GM12864 (cell line): ENCODE measurements at regions not wholly inside any gene's neighbourhood (a gene's known extent, or its start where the extent isn't known, plus 50 kb on each side); places are given as distances from the start of the nearest gene placed in this dataset.

Experiments
- DNase-seq: peaks from one replicate; pipeline ENCODE4 v3.0.0-alpha.2; 2011; ENCODE audit warnings: low read depth
- H3K4me3 ChIP-seq: 2 replicates; pipeline ENCODE4 v1.5.1; 2011; ENCODE audit warnings: mild to moderate bottlenecking, low read depth, low read length, control low read depth
- TF ChIP-seq, protein P1 (sequence below): IDR thresholded peaks from 2 replicates; pipeline ENCODE4 v1.5.1; 2011; ENCODE audit warnings: low read depth, mild to moderate bottlenecking, moderate library complexity, low read length, control low read depth, inconsistent platforms; ENCODE audit errors: missing control alignments

- no peak overlapping the region for H3K4me3 ChIP-seq
- TF ChIP-seq, protein P1, sequence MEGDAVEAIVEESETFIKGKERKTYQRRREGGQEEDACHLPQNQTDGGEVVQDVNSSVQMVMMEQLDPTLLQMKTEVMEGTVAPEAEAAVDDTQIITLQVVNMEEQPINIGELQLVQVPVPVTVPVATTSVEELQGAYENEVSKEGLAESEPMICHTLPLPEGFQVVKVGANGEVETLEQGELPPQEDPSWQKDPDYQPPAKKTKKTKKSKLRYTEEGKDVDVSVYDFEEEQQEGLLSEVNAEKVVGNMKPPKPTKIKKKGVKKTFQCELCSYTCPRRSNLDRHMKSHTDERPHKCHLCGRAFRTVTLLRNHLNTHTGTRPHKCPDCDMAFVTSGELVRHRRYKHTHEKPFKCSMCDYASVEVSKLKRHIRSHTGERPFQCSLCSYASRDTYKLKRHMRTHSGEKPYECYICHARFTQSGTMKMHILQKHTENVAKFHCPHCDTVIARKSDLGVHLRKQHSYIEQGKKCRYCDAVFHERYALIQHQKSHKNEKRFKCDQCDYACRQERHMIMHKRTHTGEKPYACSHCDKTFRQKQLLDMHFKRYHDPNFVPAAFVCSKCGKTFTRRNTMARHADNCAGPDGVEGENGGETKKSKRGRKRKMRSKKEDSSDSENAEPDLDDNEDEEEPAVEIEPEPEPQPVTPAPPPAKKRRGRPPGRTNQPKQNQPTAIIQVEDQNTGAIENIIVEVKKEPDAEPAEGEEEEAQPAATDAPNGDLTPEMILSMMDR = no peak
- DNase-seq = no peak
These were observed 234.5 kb upstream of the GAP43 start for GRCh38 chr3:115388811-115389210.

- TF ChIP-seq, protein P1 = no peak
- DNase-seq = no peak
- H3K4me3 ChIP-seq = no peak overlapping the region
These were observed 226.5 kb upstream of the GAP43 start for GRCh38 chr3:115396801-115397200.

DNA sequence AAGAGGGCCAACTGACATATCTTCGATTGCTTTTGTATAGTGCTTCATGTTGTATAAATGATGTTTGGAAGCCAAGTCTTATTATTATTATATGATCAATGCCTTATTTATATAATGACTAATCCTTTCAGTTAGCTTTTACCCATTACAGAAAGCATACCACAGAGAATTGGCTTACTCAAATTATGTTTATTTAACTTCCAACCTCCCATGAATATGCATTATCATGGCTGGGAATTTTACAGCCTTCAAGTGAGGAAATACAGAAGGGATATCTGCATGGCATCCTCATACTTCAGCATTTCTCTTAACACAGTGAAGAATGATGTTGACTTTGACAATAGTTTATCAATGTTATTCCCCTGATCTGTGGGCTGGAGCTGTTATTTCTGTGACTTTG is 225.9 kb upstream of the GAP43 start:
- H3K4me3 ChIP-seq = no peak overlapping the region
- TF ChIP-seq, protein P1 = no peak
- no peak for DNase-seq

DNA sequence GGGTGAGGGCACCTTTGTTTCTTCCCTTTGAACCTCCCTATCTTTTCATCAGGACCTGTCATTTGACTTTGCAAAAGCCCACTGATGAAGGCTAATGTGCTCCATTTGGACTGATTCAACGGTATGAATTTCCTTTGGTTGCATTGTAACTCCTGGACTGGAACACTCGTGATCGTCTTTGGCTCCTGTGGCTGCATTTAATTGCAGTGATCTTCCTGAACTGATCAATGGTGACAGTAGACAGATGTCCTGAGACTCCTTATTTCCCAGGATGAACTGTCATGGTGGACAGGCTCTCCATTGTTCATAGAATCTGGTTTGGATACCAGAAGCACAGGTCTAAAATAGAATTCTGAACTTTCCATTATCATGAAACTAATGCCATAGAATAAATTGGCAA is 224.8 kb upstream of the GAP43 start:
- no peak overlapping the region for H3K4me3 ChIP-seq
- TF ChIP-seq, protein P1 = no peak
- DNase-seq = no peak

- TF ChIP-seq, protein P1 = no peak
- no peak for DNase-seq
- H3K4me3 ChIP-seq = no peak overlapping the region
These were observed 223.6 kb upstream of the GAP43 start for GRCh38 chr3:115399750-115400149.

DNA sequence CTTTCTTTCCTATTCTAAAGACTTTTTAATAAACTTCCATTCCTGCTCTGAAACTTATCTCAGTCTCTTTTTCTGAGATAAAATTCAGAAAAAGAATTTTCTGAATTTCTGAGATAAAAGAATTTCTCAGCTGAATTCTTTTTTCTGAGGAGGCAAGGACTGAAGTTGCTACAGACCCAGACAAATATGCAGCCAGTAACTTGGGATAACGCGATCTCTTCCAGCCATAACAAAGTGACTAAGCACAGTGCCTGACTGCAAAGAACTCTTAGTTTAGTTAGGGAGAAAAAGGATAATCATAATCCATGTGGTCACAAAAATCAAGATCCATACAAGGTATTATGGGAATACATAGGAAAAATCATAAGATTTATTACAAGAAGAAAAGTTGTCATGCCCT is 222.0 kb upstream of the GAP43 start:
- H3K4me3 ChIP-seq = no peak overlapping the region
- no peak for DNase-seq
- TF ChIP-seq, protein P1 = no peak

DNA sequence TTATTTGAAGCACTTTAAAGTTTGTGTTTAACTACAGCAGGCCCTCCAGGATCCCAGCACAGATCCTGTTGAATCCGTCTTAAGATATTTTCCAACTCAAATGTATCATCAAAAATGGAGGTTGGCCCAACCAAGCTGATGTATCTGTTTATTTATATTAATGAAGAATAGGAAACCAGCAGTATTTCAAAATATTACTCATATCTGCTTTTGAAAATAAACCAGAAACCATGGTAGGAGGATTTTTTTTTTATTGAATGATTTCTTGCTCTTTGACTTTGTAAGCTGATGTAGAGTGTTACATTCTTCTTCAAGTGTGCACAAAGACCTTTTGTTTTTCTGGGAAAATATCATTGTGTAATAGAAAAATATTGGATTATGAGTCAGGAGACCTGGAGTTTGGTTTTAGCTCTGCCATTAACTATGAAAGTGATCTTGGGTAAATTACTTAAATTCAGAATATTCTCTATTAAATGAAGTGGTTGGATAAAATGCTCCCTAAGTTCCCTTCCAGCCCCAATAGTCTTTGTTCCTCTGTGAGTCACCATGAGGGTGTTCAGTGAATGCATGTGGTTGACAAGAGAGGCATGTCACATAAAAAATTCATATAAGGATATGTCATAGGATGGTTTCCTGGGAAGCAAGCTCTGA is 221.3 kb upstream of the GAP43 start:
- no peak for DNase-seq
- H3K4me3 ChIP-seq = no peak overlapping the region
- TF ChIP-seq, protein P1 = no peak
